GM12872 (cell line): ENCODE measurements at regions not wholly inside any gene's neighbourhood (a gene's known extent, or its start where the extent isn't known, plus 50 kb on each side); places are given as distances from the start of the nearest gene placed in this dataset.

Source experiments
- CTCF ChIP-seq: IDR thresholded peaks from 3 replicates; pipeline ENCODE4 v1.5.1; 2011; ENCODE audit warnings: low read depth, mild to moderate bottlenecking, low read length, moderate library complexity; ENCODE audit not compliant: insufficient read depth

- TF ChIP-seq CTCF, result no peak
These were observed 52.5 kb upstream of the WDFY3 start for GRCh38 chr4:85018983-85019382.

- TF ChIP-seq CTCF, result no peak
These were observed 52.9 kb upstream of the WDFY3 start for GRCh38 chr4:85019411-85019810.

GRCh38 chr4:85024671-85025070 is 58.2 kb upstream of the WDFY3 start:
- no peak for TF ChIP-seq CTCF

GRCh38 chr4:85028910-85029309 is 62.4 kb upstream of the WDFY3 start:
- TF ChIP-seq CTCF, result no peak

GRCh38 chr4:85029453-85029852 is 63.0 kb upstream of the WDFY3 start:
- no peak for TF ChIP-seq CTCF

- TF ChIP-seq CTCF, result no peak
These were observed 63.7 kb upstream of the WDFY3 start for GRCh38 chr4:85030156-85030555.

GRCh38 chr4:85039526-85039925 is 73.0 kb upstream of the WDFY3 start:
- no peak for TF ChIP-seq CTCF

- TF ChIP-seq CTCF, result no peak
These were observed 84.2 kb upstream of the WDFY3 start for GRCh38 chr4:85050736-85051135.
